Endothelial cell of umbilical vein (primary cell): ENCODE measurements at regions not wholly inside any gene's neighbourhood (a gene's known extent, or its start where the extent isn't known, plus 50 kb on each side); places are given as distances from the start of the nearest gene placed in this dataset.

Source experiments
- POLR2A ChIP-seq: IDR thresholded peaks from 2 replicates; pipeline ENCODE4 v1.6.1; 2012; ENCODE audit warnings: low read depth, mild to moderate bottlenecking, control low read depth, low read length
- TF ChIP-seq, protein P1 (sequence below), 2 donors: IDR thresholded peaks; 1 replicate in 1 of 2; 2 replicates in 1 of 2; pipeline ENCODE4 v1.5.1; 2011; ENCODE audit warnings: low read length in 2 of 2, mild to moderate bottlenecking in 2 of 2, moderate library complexity in 2 of 2, control low read depth in 1 of 2, inconsistent platforms in 1 of 2, low read depth in 1 of 2; ENCODE audit not compliant: insufficient read depth in 1 of 2; ENCODE audit errors: extremely low read depth in 1 of 2
- TF ChIP-seq, protein P2 (sequence below): IDR thresholded peaks from 2 replicates; pipeline ENCODE4 v1.6.1; 2011; ENCODE audit not compliant: insufficient read depth, insufficient read length

DNA sequence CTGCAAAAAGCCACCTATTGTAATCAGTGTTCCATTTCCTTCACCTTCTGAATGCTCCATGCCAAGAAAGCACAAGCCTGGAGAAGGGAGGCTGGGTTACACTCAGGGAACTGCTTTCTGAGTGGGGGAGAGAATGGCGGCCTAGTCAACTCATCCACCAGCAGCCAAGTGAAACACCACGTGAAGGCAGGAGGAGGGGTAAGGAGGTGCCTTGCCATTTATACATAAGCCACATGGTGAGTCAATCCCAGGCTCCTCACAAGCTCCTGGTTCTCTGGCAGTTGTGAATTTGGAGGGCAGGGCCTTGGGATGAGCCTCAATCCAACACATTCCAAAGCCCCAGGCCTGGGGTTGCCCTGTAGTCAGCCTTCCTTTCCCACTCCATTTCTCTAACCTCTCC is 149.4 kb downstream of the CD24 start:
- TF ChIP-seq, protein P1, sequence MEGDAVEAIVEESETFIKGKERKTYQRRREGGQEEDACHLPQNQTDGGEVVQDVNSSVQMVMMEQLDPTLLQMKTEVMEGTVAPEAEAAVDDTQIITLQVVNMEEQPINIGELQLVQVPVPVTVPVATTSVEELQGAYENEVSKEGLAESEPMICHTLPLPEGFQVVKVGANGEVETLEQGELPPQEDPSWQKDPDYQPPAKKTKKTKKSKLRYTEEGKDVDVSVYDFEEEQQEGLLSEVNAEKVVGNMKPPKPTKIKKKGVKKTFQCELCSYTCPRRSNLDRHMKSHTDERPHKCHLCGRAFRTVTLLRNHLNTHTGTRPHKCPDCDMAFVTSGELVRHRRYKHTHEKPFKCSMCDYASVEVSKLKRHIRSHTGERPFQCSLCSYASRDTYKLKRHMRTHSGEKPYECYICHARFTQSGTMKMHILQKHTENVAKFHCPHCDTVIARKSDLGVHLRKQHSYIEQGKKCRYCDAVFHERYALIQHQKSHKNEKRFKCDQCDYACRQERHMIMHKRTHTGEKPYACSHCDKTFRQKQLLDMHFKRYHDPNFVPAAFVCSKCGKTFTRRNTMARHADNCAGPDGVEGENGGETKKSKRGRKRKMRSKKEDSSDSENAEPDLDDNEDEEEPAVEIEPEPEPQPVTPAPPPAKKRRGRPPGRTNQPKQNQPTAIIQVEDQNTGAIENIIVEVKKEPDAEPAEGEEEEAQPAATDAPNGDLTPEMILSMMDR (IDR thresholded peaks at IDR 0.05; ENCODE audit: extremely low read depth in 1 of 2, insufficient read depth in 1 of 2, low read depth in 1 of 2, low read length in 2 of 2), result no peak
- TF ChIP-seq, protein P2, sequence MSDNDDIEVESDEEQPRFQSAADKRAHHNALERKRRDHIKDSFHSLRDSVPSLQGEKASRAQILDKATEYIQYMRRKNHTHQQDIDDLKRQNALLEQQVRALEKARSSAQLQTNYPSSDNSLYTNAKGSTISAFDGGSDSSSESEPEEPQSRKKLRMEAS, result no peak
- TF ChIP-seq POLR2A, result no peak
